ENCODE measurements at regions not wholly inside any gene's neighbourhood (a gene's known extent, or its start where the extent isn't known, plus 50 kb on each side); places are given as distances from the start of the nearest gene placed in this dataset.

DNA sequence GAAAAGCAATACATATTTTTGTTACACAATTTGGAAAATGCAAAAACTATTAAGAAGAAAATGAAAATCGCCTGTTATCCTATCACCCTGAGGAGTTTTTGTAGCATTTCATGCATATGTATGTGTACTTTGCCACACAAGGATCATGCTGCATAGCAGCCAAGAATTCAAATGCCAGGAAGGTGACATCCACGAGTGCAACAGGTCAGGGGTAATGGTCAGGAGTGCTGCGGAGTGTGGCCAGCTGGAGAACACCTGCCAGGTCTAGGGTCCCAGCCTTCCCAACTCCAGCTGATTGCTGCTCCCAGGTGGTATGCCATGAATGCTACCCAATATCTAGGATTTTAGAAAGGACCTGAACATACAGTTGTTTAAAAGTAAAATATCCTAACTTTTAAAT is 617.1 kb downstream of the PRELID2 start:
- TF ChIP-seq REST (IDR thresholded peaks at IDR 0.05; ENCODE audit: insufficient read depth in 1 of 2, low read depth in 2 of 2, low read length in 2 of 2) (no peak), POLR2AphosphoS5 (IDR thresholded peaks at IDR 0.05; ENCODE audit: low read depth, low read length) (no peak)
